Breast epithelium (tissue), 3 donors: ENCODE measurements at regions not wholly inside any gene's neighbourhood (a gene's known extent, or its start where the extent isn't known, plus 50 kb on each side); places are given as distances from the start of the nearest gene placed in this dataset.

Source experiments
- POLR2A ChIP-seq: fragments of 450-650 bp; IDR thresholded peaks from one replicate; pipeline ENCODE4 v1.6.1; 2016; ENCODE audit warnings: antibody characterized with exemption, mild to moderate bottlenecking, moderate library complexity
- POLR2AphosphoS5 ChIP-seq, 3 donors: sonication (generic); formaldehyde crosslinking; IDR thresholded peaks; one replicate each; pipeline ENCODE4 v1.6.1; 2017; ENCODE audit warnings: antibody characterized with exemption in 3 of 3
- TF ChIP-seq, protein P1 (sequence below), 3 donors: fragments of 450-650 bp; IDR thresholded peaks; one replicate each; pipeline ENCODE4 v1.5.1; 2016 to 2017; ENCODE audit warnings: antibody characterized with exemption in 3 of 3, mild to moderate bottlenecking in 3 of 3, moderate library complexity in 3 of 3

DNA sequence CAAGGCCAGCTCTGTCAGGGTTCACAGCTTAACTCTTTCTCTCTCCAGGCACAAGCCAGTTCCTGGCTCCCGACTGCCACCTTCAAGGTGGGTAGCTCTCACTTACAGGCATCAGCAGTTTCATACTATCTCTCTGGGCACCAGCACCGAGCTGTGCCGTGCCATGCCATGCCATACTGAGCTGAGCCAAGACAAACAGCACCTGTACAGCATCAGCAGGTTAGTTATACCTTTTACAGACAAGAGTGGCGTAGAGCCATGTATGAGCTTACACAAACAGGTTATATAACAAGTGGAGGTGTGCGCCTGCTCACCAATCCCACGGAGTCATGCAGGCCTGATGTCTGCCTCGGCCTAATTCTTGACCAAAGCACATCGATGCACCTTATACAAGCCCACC is 1098.7 kb downstream of the AACS start:
- TF ChIP-seq, protein P1, sequence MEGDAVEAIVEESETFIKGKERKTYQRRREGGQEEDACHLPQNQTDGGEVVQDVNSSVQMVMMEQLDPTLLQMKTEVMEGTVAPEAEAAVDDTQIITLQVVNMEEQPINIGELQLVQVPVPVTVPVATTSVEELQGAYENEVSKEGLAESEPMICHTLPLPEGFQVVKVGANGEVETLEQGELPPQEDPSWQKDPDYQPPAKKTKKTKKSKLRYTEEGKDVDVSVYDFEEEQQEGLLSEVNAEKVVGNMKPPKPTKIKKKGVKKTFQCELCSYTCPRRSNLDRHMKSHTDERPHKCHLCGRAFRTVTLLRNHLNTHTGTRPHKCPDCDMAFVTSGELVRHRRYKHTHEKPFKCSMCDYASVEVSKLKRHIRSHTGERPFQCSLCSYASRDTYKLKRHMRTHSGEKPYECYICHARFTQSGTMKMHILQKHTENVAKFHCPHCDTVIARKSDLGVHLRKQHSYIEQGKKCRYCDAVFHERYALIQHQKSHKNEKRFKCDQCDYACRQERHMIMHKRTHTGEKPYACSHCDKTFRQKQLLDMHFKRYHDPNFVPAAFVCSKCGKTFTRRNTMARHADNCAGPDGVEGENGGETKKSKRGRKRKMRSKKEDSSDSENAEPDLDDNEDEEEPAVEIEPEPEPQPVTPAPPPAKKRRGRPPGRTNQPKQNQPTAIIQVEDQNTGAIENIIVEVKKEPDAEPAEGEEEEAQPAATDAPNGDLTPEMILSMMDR (IDR thresholded peaks at IDR 0.05) = no peak
- TF ChIP-seq POLR2A (no peak), POLR2AphosphoS5 (IDR thresholded peaks at IDR 0.05) (no peak)
